Stimulated activated CD4-positive, alpha-beta T cell treated with anti-CD3 and anti-CD28 coated beads, TNF-alpha, amount 100 ng/mL, for 24 hours (primary cell): ENCODE measurements at regions not wholly inside any gene's neighbourhood (a gene's known extent, or its start where the extent isn't known, plus 50 kb on each side); places are given as distances from the start of the nearest gene placed in this dataset.
"Not testable (repeated sequence)": the region's sequence is repeated elsewhere in the genome, so short reads cannot be mapped to it uniquely, and the experiment has no call there.

ENCODE experiments used
- DNase-seq, 3 experiments: peaks; one replicate each; pipeline ENCODE4 v3.0.0-alpha.2; 2020; ENCODE audit warnings: low read depth in 3 of 3

DNA sequence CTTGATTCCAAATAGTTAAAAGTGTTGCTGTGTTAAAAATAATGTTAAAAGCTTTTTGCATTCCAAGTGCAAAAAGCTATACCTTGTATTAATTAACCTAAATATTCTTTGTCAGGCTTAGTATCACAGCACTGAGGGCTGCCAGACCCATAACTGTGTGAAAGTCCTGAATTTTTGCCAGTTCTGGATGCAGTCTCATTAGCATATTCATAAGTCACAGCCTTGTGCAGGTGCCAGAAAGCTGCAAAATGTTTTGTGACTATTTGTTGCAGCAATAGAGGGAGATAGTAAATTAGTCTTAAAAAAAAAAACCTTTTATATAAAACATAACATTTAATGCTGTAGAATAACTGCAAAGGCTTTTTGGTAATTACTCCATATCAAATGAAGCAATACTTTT, 56.6 kb downstream of the SLITRK1 start:
- no peak for DNase-seq

DNA sequence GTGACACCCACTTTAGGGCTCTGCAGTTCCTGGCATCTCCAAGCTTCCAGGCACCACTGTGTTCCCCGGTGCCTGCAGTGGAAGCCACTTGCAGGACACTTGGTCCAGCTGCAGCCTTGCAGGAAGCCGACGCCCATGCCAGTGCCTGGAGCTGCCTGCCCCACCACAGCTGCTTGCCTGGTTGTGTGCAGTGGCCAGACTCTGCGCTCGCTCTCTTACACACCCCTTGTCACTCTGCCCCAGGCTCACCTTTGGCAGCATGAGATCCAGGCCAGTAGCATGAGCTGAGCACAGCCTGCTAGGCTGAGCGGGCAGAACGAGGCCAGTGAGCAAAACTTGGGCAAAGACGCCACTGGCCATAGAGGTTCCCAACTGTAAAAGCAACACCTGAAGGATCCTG, 57.7 kb downstream of the SLITRK1 start:
- DNase-seq: no peak

GRCh38 chr13:83824120-83824519, 58.2 kb downstream of the SLITRK1 start:
- DNase-seq: no peak

DNA sequence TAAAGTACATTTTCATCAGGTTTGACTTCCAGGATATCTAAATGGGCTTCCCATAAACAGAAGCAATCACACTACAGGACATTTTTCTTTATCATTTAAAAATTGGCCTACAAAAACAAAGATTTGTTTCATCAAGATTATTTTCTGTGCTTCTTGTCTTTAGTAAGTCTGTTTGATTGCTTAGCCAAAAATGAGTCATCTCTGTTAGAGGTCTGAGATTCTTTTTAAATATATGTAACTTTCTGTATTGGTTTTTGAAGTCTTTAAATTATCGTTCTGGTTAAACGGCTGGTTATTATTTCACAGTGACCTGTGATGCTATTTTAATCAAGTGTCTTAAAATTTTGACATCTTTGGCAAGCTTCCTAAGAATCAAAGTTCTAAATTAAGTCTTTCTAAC, 62.7 kb downstream of the SLITRK1 start:
- DNase-seq: no peak

- no peak for DNase-seq
These were observed 63.1 kb downstream of the SLITRK1 start for GRCh38 chr13:83819156-83819555.

DNA sequence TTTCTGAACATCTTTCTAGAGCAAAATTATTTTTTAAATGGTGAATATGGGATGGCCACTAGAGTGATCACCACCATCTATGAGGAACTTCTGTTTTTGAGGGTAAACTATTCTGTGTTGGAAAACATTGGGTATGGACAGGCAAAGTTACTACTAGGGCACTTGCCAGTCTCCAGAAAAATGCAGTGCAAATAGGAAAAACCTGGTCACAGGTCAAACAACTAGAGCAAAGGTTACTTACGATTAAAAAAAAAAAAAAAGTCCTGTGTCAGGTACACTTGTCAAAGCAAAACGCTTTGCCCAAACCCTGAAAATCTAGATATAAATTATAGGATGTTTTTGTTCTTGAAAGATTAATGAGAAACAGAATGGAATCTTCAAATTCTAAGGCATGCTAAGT, 66.2 kb downstream of the SLITRK1 start:
- DNase-seq: no peak

DNA sequence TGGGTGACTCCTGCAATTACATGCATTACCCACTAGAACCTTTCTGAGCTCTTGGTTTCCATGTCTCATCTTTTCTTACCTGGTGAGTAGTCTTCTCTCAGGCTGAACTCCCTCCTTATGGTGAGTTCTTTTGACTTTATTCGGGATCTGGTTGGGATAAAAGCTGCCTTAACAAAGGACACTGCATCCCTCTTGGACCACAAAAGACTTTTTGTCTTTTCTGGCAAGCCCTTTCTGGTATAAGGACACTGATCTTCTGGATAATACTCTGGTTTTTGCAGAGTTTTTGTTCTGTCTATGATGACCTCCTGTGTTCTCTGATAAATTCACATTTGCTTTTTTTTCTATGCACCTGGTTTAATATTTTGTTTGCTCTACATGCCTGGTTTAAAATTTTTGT, 66.7 kb downstream of the SLITRK1 start:
- no peak for DNase-seq

GRCh38 chr13:83810136-83810535, 72.1 kb downstream of the SLITRK1 start:
- DNase-seq: no peak

DNA sequence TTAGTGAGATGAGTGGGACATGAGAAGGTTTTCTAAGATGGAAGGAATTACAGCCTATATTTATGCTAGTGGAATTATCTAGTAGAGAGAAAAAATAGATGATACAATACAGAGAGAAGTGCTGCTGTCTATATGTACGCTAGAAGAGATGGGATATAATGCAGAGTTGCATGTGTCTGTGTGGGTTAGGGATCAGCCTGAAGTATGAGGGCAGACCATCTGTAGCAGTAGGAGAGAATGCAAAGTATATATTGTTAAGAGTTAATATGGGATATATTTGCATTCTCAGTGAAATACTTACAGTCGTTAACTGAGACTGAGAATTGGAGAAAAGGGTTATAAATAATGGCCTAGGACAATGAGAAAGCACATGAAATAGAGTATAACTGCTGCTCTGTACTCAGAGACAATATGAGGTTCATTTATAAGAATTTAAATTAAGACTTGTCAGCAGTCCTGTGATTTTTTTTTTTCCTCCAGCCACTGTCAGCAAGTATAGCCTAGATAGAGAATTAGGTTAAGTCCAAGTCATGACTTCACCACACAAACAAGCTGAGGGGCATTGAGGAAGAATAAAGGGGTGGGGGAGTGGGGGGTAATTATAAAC, 77.8 kb downstream of the SLITRK1 start:
- DNase-seq: no peak

DNA sequence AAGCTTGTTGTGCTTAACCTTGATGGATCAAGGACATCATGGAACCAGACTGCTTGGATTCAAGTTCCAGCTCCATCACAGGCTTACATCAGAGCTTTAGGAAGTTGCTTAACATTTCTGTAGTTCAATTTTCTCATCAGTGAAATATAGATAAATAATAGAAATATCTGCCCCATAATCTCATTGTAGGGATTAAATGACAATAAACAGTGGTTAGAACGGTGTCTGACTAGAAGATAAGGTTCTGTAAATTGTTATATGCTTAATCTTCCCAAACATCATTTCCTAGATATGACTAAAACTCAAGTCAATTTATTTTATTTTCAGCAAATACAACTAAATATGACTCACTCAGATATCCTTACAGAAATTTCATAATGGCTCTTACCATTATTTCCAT, 83.5 kb downstream of the SLITRK1 start:
- no peak for DNase-seq

DNA sequence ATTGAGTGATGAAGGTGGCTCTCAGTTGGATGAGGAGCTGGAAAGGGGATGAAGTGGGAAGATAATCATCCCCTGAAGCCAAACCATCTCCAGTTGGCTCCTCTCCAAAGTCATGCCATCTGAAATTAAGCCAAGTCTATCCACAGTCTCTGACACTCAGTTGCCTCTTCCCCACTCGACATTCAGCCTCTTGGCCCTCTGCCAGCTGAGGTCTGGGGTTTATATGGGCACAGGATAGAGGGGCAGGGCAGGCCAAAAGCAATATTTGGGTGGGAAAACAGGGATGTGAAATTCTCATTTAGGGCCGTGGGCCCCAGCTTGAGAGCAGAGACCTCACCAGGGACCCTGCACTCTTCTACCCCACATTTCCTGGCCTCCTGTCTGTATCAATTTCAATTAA, 85.9 kb downstream of the SLITRK1 start:
- DNase-seq: no peak

GRCh38 chr13:83794583-83794982, 87.7 kb downstream of the SLITRK1 start:
- DNase-seq: no peak

- no peak for DNase-seq
These were observed 102.0 kb downstream of the SLITRK1 start for GRCh38 chr13:83780227-83780626.

DNA sequence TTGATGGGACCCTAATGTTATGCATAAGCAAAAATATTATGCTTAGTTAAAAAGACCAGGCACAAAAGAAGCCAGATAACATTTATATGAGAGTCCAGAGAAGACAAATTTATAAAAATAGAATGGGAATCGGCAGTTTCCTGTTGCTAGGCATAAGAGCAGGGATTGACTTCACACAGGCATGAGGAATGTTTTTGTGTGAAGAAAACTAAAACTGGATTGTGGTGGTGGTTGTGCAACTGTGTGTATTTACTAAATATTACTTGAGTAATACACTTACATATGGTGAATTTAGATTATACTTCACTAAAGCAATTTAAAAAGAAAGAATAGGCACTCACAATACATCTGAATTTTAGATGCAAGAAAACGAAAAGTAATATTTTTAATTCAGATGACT, 108.3 kb downstream of the SLITRK1 start:
- no peak for DNase-seq

DNA sequence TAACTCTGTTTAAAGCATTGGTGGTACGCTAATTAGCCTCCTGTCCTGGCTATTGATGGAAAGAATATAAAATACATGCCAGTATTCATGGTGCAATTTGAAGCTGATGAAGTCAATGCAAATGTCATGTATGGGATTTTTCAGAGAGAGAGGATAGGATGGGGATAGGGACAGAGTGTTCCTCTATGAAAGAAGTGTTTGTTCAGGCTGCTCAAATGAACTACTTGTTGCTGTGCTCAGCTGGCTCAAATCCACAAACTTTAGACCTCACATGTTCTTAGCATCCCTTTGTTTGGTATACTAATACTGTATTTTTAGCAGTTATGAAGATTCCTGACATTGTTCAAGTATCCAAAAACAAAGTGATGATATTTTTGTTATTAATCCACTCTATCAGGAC, 116.5 kb downstream of the SLITRK1 start:
- DNase-seq: no peak

GRCh38 chr13:83761631-83762030, 120.6 kb downstream of the SLITRK1 start:
- DNase-seq: no peak

GRCh38 chr13:83755210-83755609, 127.1 kb downstream of the SLITRK1 start:
- not testable (repeated sequence) for DNase-seq

DNA sequence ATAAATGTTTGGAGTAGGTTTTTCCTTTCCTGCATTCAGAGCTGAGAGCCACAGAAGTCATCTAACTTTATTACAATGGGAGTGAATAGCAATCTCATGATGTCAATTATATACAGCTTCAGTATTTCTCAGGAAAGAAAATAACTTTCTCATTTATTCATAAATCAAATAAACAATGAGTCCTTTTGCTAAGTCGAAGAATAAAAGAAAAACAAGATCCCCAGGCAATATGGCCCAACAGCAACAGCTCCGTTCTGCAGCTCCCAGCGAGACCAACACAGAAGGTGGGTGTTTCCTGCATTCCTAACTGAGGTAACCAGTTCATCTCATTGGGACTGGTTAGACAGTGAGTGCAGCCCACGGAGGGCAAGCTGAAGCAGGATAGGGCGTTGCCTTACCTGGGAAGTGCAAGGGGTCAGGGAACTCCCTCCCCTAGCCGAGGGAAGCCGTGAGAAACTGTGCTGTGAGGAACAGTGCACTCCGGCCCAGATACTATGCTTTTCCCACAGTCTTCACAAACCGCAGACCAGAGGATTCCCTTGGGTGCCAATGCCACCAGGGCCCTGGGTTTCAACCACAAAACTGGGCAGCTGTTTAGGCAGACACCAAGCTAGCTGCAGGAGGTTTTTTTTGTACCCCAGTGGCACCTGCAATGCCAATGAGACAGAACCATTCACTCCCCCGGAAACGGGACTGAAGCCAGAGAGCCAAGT, 128.2 kb downstream of the SLITRK1 start:
- DNase-seq: no peak

GRCh38 chr13:83752141-83752540, 130.1 kb downstream of the SLITRK1 start:
- no peak for DNase-seq

- no peak for DNase-seq
These were observed 141.7 kb downstream of the SLITRK1 start for GRCh38 chr13:83740622-83741021.

DNA sequence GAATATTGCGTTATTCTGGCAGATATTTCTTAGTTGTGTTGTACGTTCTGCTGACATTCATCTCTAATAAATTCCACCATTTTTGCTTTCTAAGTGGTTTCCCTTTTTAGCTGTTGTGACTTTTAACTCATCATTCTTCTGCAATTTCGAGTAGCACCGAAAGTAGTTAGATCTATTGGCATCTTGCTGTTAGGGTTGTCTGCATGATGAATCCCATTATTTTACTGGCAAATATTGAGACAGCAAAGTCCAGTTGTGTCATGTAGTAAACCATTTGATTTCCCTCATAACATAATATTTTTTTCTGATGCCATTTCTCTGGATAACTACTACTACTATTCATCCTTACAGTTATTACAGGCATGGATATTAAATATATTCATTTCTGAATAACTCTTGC, 143.9 kb downstream of the SLITRK1 start:
- DNase-seq: no peak

GRCh38 chr13:83733293-83733692, 149.0 kb downstream of the SLITRK1 start:
- DNase-seq: no peak

DNA sequence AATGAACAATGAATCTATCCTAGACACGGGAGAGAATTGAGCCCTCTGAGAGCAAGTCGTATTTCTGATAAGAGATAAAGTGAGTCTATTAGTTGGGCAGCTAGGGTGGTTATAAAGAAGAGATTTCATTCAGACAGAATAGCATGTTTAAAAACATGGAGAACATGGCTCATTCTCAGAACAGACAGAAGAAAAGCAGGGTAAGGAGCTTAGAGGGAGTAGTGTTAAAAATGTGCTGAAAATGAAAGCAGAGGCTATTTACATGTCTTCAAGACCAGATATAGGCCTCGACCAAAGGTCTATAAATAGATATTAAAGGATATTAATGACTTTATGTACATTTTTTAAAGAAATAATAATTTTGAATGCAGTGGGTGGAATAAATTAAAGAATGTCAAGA, 149.5 kb downstream of the SLITRK1 start:
- DNase-seq: no peak

DNA sequence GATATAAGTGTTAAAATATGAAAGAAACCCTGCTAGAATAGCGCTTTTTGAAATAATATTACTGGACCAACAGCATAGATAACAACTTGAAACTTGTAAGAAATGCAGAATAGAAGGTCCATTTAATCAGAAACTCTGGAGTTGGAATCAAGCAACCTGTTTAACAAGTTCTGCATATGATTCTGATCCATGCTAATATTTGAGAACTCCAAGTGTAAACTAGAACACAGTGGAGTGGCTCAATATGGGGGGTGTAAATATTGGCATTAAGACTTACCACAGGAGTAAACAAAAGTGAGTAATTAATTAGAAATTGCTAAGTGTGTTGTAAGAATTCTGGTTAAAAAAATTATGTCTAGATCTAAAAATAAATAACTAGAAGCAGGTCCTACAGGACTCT, 151.2 kb downstream of the SLITRK1 start:
- DNase-seq: no peak
